ENCODE measurements at regions not wholly inside any gene's neighbourhood (a gene's known extent, or its start where the extent isn't known, plus 50 kb on each side); places are given as distances from the start of the nearest gene placed in this dataset.

DNA sequence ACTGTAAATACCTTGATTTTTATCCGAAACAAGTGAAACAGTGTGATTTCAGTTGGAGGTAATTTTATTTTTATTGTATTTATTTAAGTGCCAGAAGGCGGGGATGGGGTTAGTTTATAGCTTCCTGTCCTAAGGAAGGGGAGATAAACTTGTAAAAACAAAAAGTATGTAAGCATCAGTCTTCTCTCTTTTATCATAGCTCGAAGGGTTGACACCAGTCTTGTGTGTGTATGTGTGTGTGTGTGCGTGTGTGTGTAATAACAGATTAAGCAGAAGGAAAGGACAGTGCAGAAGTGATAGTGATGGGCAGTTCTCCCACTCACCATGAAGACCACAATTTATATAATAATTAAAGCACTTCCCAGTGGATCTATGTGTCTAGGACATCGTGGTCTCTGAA, 793.3 kb downstream of the PLCL1 start:
- Histone ChIP-seq H3K4me1 (ENCODE audit: control insufficient read depth in 1 of 2, low read depth in 2 of 2) (no peaks in the 10 kb centered on the region), H3K9me3 (no peaks in the 10 kb centered on the region), H3K36me3 (no peaks in the 10 kb centered on the region), H3K4me3 (no peak overlapping the region), H3K27me3 (replicated peaks; ENCODE audit: insufficient read depth) (no peaks in the 10 kb centered on the region), H3K27ac (no peak overlapping the region)
- DNase-seq (ENCODE audit: low spot score) (no peak), ATAC-seq (ENCODE audit: insufficient number of reproducible peaks, low FRiP score, low read depth) (no peak)
- TF ChIP-seq, protein P1, sequence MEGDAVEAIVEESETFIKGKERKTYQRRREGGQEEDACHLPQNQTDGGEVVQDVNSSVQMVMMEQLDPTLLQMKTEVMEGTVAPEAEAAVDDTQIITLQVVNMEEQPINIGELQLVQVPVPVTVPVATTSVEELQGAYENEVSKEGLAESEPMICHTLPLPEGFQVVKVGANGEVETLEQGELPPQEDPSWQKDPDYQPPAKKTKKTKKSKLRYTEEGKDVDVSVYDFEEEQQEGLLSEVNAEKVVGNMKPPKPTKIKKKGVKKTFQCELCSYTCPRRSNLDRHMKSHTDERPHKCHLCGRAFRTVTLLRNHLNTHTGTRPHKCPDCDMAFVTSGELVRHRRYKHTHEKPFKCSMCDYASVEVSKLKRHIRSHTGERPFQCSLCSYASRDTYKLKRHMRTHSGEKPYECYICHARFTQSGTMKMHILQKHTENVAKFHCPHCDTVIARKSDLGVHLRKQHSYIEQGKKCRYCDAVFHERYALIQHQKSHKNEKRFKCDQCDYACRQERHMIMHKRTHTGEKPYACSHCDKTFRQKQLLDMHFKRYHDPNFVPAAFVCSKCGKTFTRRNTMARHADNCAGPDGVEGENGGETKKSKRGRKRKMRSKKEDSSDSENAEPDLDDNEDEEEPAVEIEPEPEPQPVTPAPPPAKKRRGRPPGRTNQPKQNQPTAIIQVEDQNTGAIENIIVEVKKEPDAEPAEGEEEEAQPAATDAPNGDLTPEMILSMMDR (IDR thresholded peaks at IDR 0.05), result no peak

DNA sequence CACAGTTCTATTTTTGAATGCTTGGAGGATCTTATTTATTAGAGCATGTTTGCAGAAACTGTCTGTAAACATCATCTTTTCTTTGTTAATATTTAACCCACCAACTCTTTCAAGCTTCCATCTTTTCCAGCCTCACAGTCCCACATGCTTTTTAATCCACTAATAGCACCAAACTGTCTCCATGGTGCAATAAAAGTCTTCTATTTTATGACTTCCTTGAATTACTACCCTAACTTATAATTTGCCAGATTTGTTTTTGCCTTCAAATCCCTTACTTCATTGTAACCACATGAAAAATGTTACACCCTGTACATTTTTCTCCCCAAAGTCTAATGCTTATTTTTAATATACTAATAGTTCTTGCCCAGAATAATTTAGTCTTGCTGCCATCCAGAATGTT, 792.6 kb downstream of the PLCL1 start:
- TF ChIP-seq, protein P1 (IDR thresholded peaks at IDR 0.05), result no peak
- H3K27me3 ChIP-seq (replicated peaks; ENCODE audit: insufficient read depth), result no peaks in the 10 kb centered on the region
- H3K4me1 ChIP-seq (ENCODE audit: control insufficient read depth in 1 of 2, low read depth in 2 of 2), result no peaks in the 10 kb centered on the region
- no peak overlapping the region for H3K4me3 ChIP-seq
- no peak for ATAC-seq (ENCODE audit: insufficient number of reproducible peaks, low FRiP score, low read depth)
- no peaks in the 10 kb centered on the region for H3K36me3 ChIP-seq
- DNase-seq (ENCODE audit: low spot score), result no peak
- H3K27ac ChIP-seq, result no peak overlapping the region
- no peaks in the 10 kb centered on the region for H3K9me3 ChIP-seq

DNA sequence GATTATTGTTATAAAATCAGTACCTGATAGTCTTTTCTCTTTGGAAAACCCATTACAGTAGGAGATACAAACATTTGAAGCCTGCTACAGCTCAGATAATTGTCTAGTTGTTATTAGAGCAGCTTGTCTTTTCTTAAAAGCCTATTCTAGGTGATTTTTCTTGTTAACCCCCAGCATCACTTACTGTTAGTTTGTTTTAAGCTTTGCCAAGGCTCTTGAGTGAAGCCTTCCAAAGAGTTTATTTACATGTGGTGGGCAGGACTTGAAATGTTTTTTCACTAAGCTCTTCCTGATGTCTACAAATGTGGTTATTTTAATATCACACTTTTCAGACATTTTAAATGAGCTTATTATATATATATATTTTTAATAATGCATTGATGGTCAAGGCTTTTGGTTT, 791.3 kb downstream of the PLCL1 start:
- Histone ChIP-seq H3K9me3 (no peaks in the 10 kb centered on the region), H3K36me3 (no peaks in the 10 kb centered on the region), H3K4me3 (no peak overlapping the region), H3K27me3 (replicated peaks; ENCODE audit: insufficient read depth) (no peaks in the 10 kb centered on the region), H3K27ac (no peak overlapping the region), H3K4me1 (ENCODE audit: control insufficient read depth in 1 of 2, low read depth in 2 of 2) (no peaks in the 10 kb centered on the region)
- ATAC-seq (ENCODE audit: insufficient number of reproducible peaks, low FRiP score, low read depth), result no peak
- TF ChIP-seq, protein P1 (IDR thresholded peaks at IDR 0.05), result no peak
- DNase-seq (ENCODE audit: low spot score), result no peak

DNA sequence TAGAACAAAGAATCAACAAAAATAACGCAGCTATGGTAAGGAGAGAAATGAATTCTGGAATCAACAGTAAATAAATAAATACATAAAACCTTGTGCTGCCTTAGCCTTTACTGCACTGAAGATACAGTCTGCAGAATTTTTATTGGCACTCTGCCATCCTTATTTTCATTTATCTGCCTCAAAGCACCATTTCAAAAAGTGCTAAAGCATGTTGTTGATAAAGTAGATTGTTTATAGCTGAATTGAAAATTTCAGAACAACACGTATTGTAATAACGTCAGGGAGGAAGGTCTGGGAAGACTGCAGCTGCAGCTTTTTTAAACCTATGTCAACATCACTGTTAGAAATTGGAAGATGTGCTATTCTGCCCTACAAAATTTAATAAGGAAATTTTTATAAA, 787.2 kb downstream of the PLCL1 start:
- TF ChIP-seq, protein P1 (IDR thresholded peaks at IDR 0.05), result no peak

DNA sequence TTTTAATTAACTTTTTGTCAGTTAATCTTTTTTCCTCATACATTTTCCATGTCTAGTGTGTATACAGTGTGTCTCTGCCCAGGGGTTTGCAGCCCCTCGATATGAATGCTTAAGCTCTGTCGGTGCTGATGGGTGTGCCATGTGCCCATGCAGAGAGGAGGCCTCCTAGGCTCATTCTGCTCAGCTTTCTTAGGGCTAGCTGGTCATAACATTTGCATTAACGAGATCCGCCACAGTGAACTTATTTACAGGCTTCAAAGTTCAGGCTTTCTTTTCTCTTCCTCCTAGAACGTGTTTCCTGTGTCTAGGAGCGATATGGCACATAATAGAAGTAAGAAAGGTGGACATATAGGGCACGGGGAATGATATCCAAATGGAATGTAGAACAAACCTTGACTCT, 783.3 kb downstream of the PLCL1 start:
- H3K4me3 ChIP-seq, result no peak overlapping the region
- no peak overlapping the region for H3K27ac ChIP-seq
- no peaks in the 10 kb centered on the region for H3K27me3 ChIP-seq (replicated peaks; ENCODE audit: insufficient read depth)
- ATAC-seq (ENCODE audit: insufficient number of reproducible peaks, low FRiP score, low read depth) (no peak), DNase-seq (ENCODE audit: low spot score) (no peak)
- H3K36me3 ChIP-seq, result no peaks in the 10 kb centered on the region
- no peaks in the 10 kb centered on the region for H3K9me3 ChIP-seq
- H3K4me1 ChIP-seq (ENCODE audit: control insufficient read depth in 1 of 2, low read depth in 2 of 2), result no peaks in the 10 kb centered on the region
- TF ChIP-seq, protein P1 (IDR thresholded peaks at IDR 0.05), result no peak

More for the DNA sequence above, 787.2 kb downstream of the PLCL1 start:
- H3K27ac ChIP-seq, result no peak overlapping the region
- ATAC-seq (ENCODE audit: insufficient number of reproducible peaks, low FRiP score, low read depth) (no peak), DNase-seq (ENCODE audit: low spot score) (no peak)
- no peaks in the 10 kb centered on the region for H3K4me1 ChIP-seq (ENCODE audit: control insufficient read depth in 1 of 2, low read depth in 2 of 2)
- no peak overlapping the region for H3K4me3 ChIP-seq
- no peaks in the 10 kb centered on the region for H3K27me3 ChIP-seq (replicated peaks; ENCODE audit: insufficient read depth)
- H3K36me3 ChIP-seq, result no peaks in the 10 kb centered on the region
- H3K9me3 ChIP-seq, result no peaks in the 10 kb centered on the region
